ENCODE measurements at regions not wholly inside any gene's neighbourhood (a gene's known extent, or its start where the extent isn't known, plus 50 kb on each side); places are given as distances from the start of the nearest gene placed in this dataset.

DNA sequence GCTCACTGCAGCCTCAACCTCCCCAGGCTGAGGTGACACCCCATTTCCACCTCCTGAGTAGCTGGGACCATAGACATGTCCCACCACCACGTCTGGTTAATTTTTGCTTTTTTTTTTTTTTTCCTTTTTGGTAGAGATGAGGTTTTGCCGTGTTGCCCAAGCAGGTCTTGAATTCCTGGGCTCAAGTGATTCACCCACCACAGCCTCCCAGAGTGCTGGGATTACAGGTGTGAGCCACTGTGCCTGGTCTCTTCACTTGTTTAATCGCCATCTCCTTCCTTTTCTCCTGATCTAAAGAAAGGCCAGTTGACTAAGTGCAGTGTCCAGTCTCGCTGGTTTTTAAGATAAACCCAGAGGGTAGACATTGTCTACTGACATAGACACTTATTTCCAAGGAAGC lies 152.0 kb downstream of the C16orf95 start:
- Mint-ChIP-seq H3K4me3 (no peak overlapping the region), H3K36me3 (peaks cover 2% of the 10 kb centered on the region), H3K9me3 (no peaks in the 10 kb centered on the region), H3K27ac (no peak overlapping the region), H3K4me1 (no peaks in the 10 kb centered on the region), H3K27me3 (no peaks in the 10 kb centered on the region)

DNA sequence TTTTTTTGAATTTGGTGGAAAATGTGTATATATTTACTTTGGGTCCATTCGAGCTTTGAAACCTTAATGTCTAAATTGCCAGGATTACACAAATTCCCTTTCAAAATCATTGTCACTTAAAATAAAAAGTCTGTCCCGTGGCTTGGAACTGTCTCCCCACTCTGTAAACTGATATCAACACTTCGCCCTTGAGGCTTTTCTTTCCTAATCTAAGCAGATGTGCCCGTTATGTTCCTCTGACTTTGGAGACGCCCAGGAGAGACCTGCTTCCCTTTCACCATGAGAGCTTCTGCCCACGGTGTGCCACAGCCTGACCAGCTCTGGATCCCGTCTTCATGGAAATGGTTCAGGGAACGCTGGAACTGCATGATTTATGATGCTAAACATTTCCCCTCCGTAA lies 151.3 kb downstream of the C16orf95 start:
- Mint-ChIP-seq H3K4me3 (no peak overlapping the region), H3K27ac (no peak overlapping the region), H3K36me3 (peaks cover 2% of the 10 kb centered on the region), H3K4me1 (no peaks in the 10 kb centered on the region), H3K27me3 (no peaks in the 10 kb centered on the region), H3K9me3 (no peaks in the 10 kb centered on the region)

DNA sequence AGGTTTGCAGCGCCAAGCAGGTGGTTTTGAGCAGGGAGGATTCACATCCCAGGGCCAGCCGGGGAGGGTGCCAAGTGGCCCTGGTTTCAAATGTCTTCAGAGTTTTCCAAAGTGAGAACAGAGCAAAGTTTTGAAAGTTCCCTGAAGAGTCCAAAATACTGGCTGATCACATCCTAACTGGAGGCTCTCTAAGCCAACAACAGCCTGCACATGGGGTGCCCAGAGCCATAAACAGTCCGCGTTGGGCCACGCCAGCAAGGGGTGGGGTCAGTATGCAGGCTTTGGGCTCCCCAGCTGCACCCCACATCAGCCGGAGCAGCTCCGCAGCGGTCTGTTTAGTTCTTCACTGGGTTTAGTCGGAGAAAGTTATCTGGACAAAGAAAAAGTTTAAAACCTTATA lies 150.9 kb downstream of the C16orf95 start:
- Mint-ChIP-seq H3K4me3 (no peak overlapping the region), H3K4me1 (no peaks in the 10 kb centered on the region), H3K36me3 (peaks cover 2% of the 10 kb centered on the region), H3K27me3 (no peaks in the 10 kb centered on the region), H3K27ac (no peak overlapping the region), H3K9me3 (no peaks in the 10 kb centered on the region)

GRCh38 chr16:87166934-87167333 lies 150.3 kb downstream of the C16orf95 start:
- Mint-ChIP-seq H3K27me3 (no peaks in the 10 kb centered on the region), H3K4me1 (no peaks in the 10 kb centered on the region), H3K9me3 (no peaks in the 10 kb centered on the region), H3K27ac (no peak overlapping the region), H3K4me3 (no peak overlapping the region), H3K36me3 (peaks cover 2% of the 10 kb centered on the region)

DNA sequence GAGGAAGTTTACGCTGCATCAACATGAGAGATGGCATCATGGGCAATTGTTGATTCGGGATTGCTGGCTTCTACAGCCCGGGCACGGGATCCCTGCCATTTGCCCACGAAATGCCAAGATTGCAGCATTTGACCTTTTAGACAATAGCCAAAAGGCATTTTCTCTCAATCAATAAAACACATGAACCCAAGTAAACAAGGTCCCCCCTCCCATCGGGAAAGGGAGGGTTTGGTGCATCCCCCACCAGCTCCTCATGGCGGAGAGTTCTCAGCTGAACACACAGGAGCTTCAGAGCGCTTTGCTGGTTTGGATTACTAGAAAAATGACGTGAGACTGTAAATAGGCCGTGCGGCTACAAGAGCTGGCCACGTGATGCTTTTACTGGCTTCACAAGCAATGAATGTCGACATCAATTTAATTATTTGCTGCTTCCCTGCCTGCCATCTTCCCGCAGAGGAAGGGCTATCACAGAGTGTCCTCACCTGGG lies 147.6 kb downstream of the C16orf95 start:
- Mint-ChIP-seq H3K36me3 (peaks cover 2% of the 10 kb centered on the region), H3K27ac (no peak overlapping the region), H3K4me1 (no peaks in the 10 kb centered on the region), H3K27me3 (no peaks in the 10 kb centered on the region), H3K4me3 (no peak overlapping the region), H3K9me3 (no peaks in the 10 kb centered on the region)

GRCh38 chr16:87170310-87170709 lies 146.9 kb downstream of the C16orf95 start:
- Mint-ChIP-seq H3K27ac (no peak overlapping the region), H3K36me3 (peaks cover 2% of the 10 kb centered on the region), H3K4me3 (no peak overlapping the region), H3K27me3 (no peaks in the 10 kb centered on the region), H3K4me1 (no peaks in the 10 kb centered on the region), H3K9me3 (no peaks in the 10 kb centered on the region)

DNA sequence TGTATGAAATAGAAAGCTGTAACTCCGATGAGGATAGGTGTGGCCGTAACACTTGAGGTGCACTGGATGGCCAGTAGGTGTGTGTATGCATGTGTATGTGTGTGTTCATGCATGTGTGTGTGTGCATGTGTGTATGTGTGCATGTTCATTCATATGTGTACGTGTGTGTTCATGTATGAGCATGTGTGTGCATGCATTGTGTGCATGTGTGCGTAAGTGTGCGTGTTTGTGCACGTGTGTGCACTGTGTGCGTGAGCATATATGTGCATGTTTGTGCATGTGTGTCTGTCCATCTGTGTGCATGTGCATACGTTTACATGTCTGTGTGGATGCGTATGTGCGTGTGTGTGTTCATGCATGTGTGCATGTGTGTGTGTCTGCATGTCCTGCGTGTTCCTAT lies 145.5 kb downstream of the C16orf95 start:
- Mint-ChIP-seq H3K36me3 (peaks cover 2% of the 10 kb centered on the region), H3K4me1 (no peaks in the 10 kb centered on the region), H3K27me3 (no peaks in the 10 kb centered on the region), H3K9me3 (no peaks in the 10 kb centered on the region), H3K4me3 (no peak overlapping the region), H3K27ac (no peak overlapping the region)

- H3K9me3 Mint-ChIP-seq: no peaks in the 10 kb centered on the region
- no peaks in the 10 kb centered on the region for H3K4me1 Mint-ChIP-seq
- H3K27me3 Mint-ChIP-seq: peaks cover 3% of the 10 kb centered on the region
- no peak overlapping the region for H3K4me3 Mint-ChIP-seq
- H3K36me3 Mint-ChIP-seq: peaks cover 2% of the 10 kb centered on the region
- H3K27ac Mint-ChIP-seq: no peak overlapping the region
Observed at GRCh38 chr16:87172632-87173031, 144.6 kb downstream of the C16orf95 start.

GRCh38 chr16:87173294-87173893 lies 143.8 kb downstream of the C16orf95 start:
- Mint-ChIP-seq H3K36me3 (no peaks in the 10 kb centered on the region), H3K27ac (no peak overlapping the region), H3K9me3 (no peaks in the 10 kb centered on the region), H3K4me3 (no peak overlapping the region), H3K4me1 (no peaks in the 10 kb centered on the region), H3K27me3 (peaks cover 7% of the 10 kb centered on the region)

GRCh38 chr16:87174061-87174460 lies 143.1 kb downstream of the C16orf95 start:
- Mint-ChIP-seq H3K36me3 (no peaks in the 10 kb centered on the region), H3K27me3 (peaks cover 9% of the 10 kb centered on the region), H3K4me3 (no peak overlapping the region), H3K27ac (no peak overlapping the region), H3K9me3 (no peaks in the 10 kb centered on the region), H3K4me1 (no peaks in the 10 kb centered on the region)

DNA sequence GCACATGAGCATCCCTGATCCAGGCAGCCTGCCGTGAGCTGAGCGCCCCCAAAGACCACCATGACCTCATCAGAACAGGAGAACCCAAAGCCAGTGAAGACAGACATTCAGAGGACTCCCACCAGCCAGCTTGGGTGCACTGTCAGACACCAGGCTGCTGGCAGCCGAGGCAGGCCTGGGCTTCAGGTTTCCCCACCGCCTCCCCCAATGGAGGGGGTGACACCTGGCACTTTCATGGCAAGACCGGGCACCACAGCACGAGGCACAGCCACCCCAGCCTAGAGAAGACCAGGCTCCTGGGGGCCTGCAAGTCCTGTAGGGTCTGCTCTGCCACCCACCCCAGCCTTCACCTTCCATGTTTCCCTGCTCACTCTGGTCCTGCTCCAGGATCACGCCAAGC lies 140.5 kb downstream of the C16orf95 start:
- Mint-ChIP-seq H3K4me1 (no peaks in the 10 kb centered on the region), H3K27me3 (peaks cover 9% of the 10 kb centered on the region), H3K36me3 (no peaks in the 10 kb centered on the region), H3K4me3 (no peak overlapping the region), H3K27ac (no peak overlapping the region), H3K9me3 (no peaks in the 10 kb centered on the region)

- no peaks in the 10 kb centered on the region for H3K36me3 Mint-ChIP-seq
- no peak overlapping the region for H3K27ac Mint-ChIP-seq
- no peaks in the 10 kb centered on the region for H3K9me3 Mint-ChIP-seq
- H3K27me3 Mint-ChIP-seq: peaks cover 9% of the 10 kb centered on the region
- no peak overlapping the region for H3K4me3 Mint-ChIP-seq
- H3K4me1 Mint-ChIP-seq: no peaks in the 10 kb centered on the region
Observed at GRCh38 chr16:87177673-87178072, 139.5 kb downstream of the C16orf95 start.

DNA sequence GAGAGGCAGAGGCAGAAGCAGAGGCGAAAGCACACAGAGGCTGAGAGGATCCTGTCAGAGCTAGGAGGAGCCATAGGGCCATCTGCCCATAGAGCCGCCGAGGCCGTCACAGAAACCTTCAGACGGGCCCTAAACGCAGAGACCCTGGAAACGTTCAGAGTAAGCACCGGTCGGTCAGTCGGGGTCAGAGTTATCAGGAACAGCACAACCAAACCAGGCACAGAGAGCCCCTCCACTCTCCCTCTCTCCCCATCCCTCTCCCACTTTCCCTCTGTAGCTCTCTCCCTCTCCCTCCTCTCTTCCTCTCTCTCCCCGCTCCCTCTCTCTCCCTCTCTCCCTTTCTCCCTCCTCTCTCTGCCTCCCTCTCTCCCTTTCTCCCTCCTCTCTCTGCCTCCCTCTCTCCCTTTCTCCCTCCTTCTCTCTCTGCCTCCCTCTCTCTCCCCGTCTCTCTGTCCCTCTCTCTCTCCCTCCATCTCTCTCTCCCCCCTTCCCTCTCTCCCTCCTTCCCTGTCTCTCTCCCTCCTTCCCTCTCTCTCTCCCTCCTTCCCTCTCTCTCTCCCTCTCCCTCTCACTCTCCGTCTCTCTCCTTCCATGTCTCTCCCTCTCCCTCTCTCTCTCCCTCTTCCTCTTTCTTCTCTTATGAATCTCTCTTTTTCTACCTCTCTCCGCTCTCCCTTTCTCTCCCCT lies 138.9 kb downstream of the C16orf95 start:
- peaks cover 9% of the 10 kb centered on the region for H3K27me3 Mint-ChIP-seq
- no peaks in the 10 kb centered on the region for H3K9me3 Mint-ChIP-seq
- no peak overlapping the region for H3K4me3 Mint-ChIP-seq
- H3K4me1 Mint-ChIP-seq: no peaks in the 10 kb centered on the region
- H3K27ac Mint-ChIP-seq: no peak overlapping the region
- H3K36me3 Mint-ChIP-seq: no peaks in the 10 kb centered on the region

DNA sequence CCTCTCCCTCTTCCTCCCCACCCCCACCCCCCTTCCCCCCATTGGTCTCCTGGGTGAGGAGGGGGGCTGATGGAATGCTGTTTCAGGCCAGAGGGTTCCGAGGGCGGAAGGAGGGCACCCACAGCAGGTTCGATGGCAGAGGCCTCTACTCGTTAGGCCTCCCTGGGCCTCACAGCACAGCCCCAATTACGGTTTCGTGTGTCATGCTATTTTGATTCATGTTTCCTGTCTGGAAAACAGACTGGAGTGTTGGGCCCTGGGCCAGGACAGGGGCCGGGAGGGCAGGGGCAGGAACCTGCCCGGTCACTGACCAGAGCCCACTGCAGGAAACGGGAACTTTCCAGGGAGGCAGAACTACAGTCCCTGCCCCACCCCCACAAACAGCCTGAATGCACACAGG lies 138.2 kb downstream of the C16orf95 start:
- Mint-ChIP-seq H3K4me1 (no peaks in the 10 kb centered on the region), H3K9me3 (no peaks in the 10 kb centered on the region), H3K36me3 (no peaks in the 10 kb centered on the region), H3K4me3 (no peak overlapping the region), H3K27me3 (peaks cover 9% of the 10 kb centered on the region), H3K27ac (no peak overlapping the region)

DNA sequence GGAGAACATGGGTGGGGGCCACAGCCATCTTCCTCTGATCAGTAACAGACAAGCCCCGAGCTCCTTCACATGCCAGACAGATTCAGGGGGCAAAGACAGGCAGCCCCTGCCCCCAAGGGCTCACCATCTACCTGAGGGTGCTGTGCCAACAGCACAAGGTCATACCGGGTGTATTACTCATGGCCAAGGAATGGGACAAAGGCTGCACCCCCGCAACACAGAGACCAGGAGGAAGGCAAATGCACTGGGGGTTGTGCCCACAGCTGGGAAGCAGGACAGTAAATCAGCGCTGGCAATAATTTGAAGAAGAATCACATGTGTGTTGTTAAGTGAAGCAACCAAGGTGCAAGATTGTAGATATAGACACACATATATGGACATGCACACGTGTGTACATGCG lies 137.1 kb downstream of the C16orf95 start:
- Mint-ChIP-seq H3K27me3 (peaks cover 9% of the 10 kb centered on the region), H3K4me1 (no peaks in the 10 kb centered on the region), H3K27ac (no peak overlapping the region), H3K36me3 (no peaks in the 10 kb centered on the region), H3K9me3 (no peaks in the 10 kb centered on the region), H3K4me3 (no peak overlapping the region)

GRCh38 chr16:87182759-87183158 lies 134.4 kb downstream of the C16orf95 start:
- H3K27ac Mint-ChIP-seq: no peak overlapping the region
- H3K27me3 Mint-ChIP-seq: peaks cover 6% of the 10 kb centered on the region
- H3K4me1 Mint-ChIP-seq: no peaks in the 10 kb centered on the region
- no peak overlapping the region for H3K4me3 Mint-ChIP-seq
- H3K36me3 Mint-ChIP-seq: no peaks in the 10 kb centered on the region
- no peaks in the 10 kb centered on the region for H3K9me3 Mint-ChIP-seq

DNA sequence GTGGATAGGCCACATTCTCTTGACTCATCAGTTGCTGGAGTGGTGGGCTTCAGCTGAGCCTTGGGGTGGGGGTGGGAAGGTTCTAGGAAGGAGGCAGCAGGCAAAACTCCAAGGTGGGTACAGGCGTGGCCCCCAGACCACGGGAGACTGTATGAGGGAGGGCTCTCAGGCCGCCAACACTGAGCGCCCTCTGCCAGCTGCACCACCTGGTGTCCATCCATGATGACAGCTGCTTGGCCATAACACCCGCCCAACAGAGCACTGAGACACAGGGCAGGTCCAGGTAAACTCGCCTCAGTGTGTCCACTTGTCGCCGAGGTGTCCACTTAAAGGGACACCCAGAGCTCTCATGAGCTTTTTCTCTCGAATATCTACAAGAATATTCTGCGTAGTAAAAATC lies 133.5 kb downstream of the C16orf95 start:
- H3K9me3 Mint-ChIP-seq: no peaks in the 10 kb centered on the region
- H3K4me1 Mint-ChIP-seq: no peaks in the 10 kb centered on the region
- no peaks in the 10 kb centered on the region for H3K36me3 Mint-ChIP-seq
- H3K4me3 Mint-ChIP-seq: no peak overlapping the region
- H3K27ac Mint-ChIP-seq: no peak overlapping the region
- H3K27me3 Mint-ChIP-seq: peaks cover under 1% of the 10 kb centered on the region

All from activated naive CD4-positive, alpha-beta T cell treated with anti-CD3 and anti-CD28 coated beads, Interleukin-2, amount 50 U/mL, for 24 hours (primary cell).